Gastroesophageal sphincter (tissue), 3 donors: ENCODE measurements at regions not wholly inside any gene's neighbourhood (a gene's known extent, or its start where the extent isn't known, plus 50 kb on each side); places are given as distances from the start of the nearest gene placed in this dataset.

Experiments used
- POLR2A ChIP-seq, 2 donors: fragments of 450-650 bp; IDR thresholded peaks; one replicate each; pipeline ENCODE4 v1.6.1; 2017; ENCODE audit warnings: antibody characterized with exemption in 2 of 2, mild to moderate bottlenecking in 2 of 2, moderate library complexity in 1 of 2
- TF ChIP-seq, protein P1 (sequence below), 4 experiments: fragments of 200-600 bp in 2 of 4; fragments of 450-650 bp in 2 of 4; sonication (generic) in 1 of 4; IDR thresholded peaks; one replicate each; pipeline ENCODE4 v1.5.1; 2017 to 2019; ENCODE audit warnings: antibody characterized with exemption in 4 of 4, mild to moderate bottlenecking in 2 of 4, moderate library complexity in 2 of 4

- TF ChIP-seq, protein P1, sequence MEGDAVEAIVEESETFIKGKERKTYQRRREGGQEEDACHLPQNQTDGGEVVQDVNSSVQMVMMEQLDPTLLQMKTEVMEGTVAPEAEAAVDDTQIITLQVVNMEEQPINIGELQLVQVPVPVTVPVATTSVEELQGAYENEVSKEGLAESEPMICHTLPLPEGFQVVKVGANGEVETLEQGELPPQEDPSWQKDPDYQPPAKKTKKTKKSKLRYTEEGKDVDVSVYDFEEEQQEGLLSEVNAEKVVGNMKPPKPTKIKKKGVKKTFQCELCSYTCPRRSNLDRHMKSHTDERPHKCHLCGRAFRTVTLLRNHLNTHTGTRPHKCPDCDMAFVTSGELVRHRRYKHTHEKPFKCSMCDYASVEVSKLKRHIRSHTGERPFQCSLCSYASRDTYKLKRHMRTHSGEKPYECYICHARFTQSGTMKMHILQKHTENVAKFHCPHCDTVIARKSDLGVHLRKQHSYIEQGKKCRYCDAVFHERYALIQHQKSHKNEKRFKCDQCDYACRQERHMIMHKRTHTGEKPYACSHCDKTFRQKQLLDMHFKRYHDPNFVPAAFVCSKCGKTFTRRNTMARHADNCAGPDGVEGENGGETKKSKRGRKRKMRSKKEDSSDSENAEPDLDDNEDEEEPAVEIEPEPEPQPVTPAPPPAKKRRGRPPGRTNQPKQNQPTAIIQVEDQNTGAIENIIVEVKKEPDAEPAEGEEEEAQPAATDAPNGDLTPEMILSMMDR (IDR thresholded peaks at IDR 0.05), result no peak
- TF ChIP-seq POLR2A (IDR thresholded peaks at IDR 0.05), result no peak
Observed at GRCh38 chr6:133114973-133115372, 126.2 kb upstream of the EYA4 start.
